GM12878 (cell line): ENCODE measurements at regions not wholly inside any gene's neighbourhood (a gene's known extent, or its start where the extent isn't known, plus 50 kb on each side); places are given as distances from the start of the nearest gene placed in this dataset.

Experiments used
- CBFB ChIP-seq: IDR thresholded peaks from 2 replicates; pipeline ENCODE4 v1.6.1; 2016; ENCODE audit warnings: antibody characterized with exemption, low read depth
- CBX5 ChIP-seq: sonication (generic); IDR thresholded peaks from 2 replicates; pipeline ENCODE4 v1.6.1; 2016; ENCODE audit warnings: low read depth, moderate library complexity, mild to moderate bottlenecking, inconsistent platforms
- FOXK2 ChIP-seq: fragments of 450-650 bp; IDR thresholded peaks from 2 replicates; pipeline ENCODE4 v1.6.1; 2017; ENCODE audit warnings: mild to moderate bottlenecking, moderate library complexity
- IKZF2 ChIP-seq, 2 experiments: fragments of 450-650 bp; IDR thresholded peaks; 2 replicates each; pipeline ENCODE4 v1.6.1; 2017; ENCODE audit warnings: mild to moderate bottlenecking in 2 of 2, moderate library complexity in 2 of 2
- LARP7 ChIP-seq: fragments of 450-650 bp; IDR thresholded peaks from 2 replicates; pipeline ENCODE4 v1.6.1; 2017; ENCODE audit warnings: mild to moderate bottlenecking
- MTA2 ChIP-seq: fragments of 450-650 bp; IDR thresholded peaks from 2 replicates; pipeline ENCODE4 v1.6.1; 2016; ENCODE audit warnings: low read depth, mild to moderate bottlenecking, moderate library complexity
- MTA3 ChIP-seq: IDR thresholded peaks from 2 replicates; pipeline ENCODE4 v1.6.1; 2012; ENCODE audit warnings: low read length, inconsistent platforms, borderline replicate concordance
- NBN ChIP-seq: fragments of 450-650 bp; IDR thresholded peaks from 2 replicates; pipeline ENCODE4 v1.6.1; 2016
- PAX5 ChIP-seq: IDR thresholded peaks from 2 replicates; pipeline ENCODE4 v1.6.1; 2011; ENCODE audit warnings: low read depth, low read length, borderline replicate concordance
- RB1 ChIP-seq: fragments of 450-650 bp; formaldehyde crosslinking; IDR thresholded peaks from 2 replicates; pipeline ENCODE4 v1.6.1; 2017; ENCODE audit warnings: mild to moderate bottlenecking, borderline replicate concordance
- RBBP5 ChIP-seq: fragments of 200-600 bp; sonication (generic); conservative IDR thresholded peaks from 2 replicates; pipeline ENCODE4 v1.6.1; 2016
- SMAD1 ChIP-seq: fragments of 450-650 bp; IDR thresholded peaks from 2 replicates; pipeline ENCODE4 v1.6.1; 2018; ENCODE audit warnings: mild to moderate bottlenecking, low read depth; ENCODE audit not compliant: partially characterized antibody
- TF ChIP-seq, protein P1 (sequence below): IDR thresholded peaks from 2 replicates; pipeline ENCODE4 v1.6.1; 2012; ENCODE audit warnings: low read depth, low read length, improper control_type of control experiment
- TF ChIP-seq, protein P2 (sequence below): fragments of 450-650 bp; IDR thresholded peaks from 2 replicates; pipeline ENCODE4 v1.6.1; 2016; ENCODE audit warnings: mild to moderate bottlenecking
- TF ChIP-seq, protein P3 (sequence below): IDR thresholded peaks from 2 replicates; pipeline ENCODE4 v1.6.1; 2012; ENCODE audit warnings: improper control_type of control experiment, low read depth, low read length; ENCODE audit not compliant: insufficient replicate concordance
- TF ChIP-seq, protein P4 (sequence below): fragments of 450-650 bp; IDR thresholded peaks from 2 replicates; pipeline ENCODE4 v1.6.1; 2018; ENCODE audit warnings: mild to moderate bottlenecking, low read depth, moderate library complexity; ENCODE audit not compliant: partially characterized antibody
- TF ChIP-seq, protein P5 (sequence below): fragments of 450-650 bp; IDR thresholded peaks from 2 replicates; pipeline ENCODE4 v1.6.1; 2016; ENCODE audit warnings: mild to moderate bottlenecking, moderate library complexity, borderline replicate concordance

DNA sequence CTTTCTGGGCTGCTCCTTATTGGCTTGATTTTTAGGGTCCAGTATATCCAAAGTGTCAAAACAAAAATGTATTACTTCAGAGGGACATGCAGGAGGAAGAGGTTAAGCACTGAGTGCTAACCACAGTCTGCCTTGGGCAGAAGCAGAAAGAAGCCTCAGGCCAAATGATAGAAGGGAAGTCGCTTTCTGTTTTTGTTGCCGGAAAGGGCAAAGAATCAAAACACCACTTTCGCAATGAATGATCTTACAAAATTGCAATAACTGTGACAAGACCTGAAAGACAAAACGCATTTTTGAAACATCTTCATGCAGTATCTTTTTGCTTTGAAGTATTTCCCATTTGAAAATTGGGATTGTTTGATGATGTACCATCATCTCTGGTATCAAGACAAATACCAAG lies 70.1 kb upstream of the PICALM start (continued):
- TF ChIP-seq, protein P1, sequence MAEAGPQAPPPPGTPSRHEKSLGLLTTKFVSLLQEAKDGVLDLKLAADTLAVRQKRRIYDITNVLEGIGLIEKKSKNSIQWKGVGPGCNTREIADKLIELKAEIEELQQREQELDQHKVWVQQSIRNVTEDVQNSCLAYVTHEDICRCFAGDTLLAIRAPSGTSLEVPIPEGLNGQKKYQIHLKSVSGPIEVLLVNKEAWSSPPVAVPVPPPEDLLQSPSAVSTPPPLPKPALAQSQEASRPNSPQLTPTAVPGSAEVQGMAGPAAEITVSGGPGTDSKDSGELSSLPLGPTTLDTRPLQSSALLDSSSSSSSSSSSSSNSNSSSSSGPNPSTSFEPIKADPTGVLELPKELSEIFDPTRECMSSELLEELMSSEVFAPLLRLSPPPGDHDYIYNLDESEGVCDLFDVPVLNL = no peak
- TF ChIP-seq, protein P2, sequence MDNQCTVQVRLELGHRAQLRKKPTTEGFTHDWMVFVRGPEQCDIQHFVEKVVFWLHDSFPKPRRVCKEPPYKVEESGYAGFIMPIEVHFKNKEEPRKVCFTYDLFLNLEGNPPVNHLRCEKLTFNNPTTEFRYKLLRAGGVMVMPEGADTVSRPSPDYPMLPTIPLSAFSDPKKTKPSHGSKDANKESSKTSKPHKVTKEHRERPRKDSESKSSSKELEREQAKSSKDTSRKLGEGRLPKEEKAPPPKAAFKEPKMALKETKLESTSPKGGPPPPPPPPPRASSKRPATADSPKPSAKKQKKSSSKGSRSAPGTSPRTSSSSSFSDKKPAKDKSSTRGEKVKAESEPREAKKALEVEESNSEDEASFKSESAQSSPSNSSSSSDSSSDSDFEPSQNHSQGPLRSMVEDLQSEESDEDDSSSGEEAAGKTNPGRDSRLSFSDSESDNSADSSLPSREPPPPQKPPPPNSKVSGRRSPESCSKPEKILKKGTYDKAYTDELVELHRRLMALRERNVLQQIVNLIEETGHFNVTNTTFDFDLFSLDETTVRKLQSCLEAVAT = peak; percentile 22; the same call in 1 of the 2 replicates
- TF ChIP-seq MTA2 (peak; percentile 40), CBX5 (0 out of 2 replicates have a peak, but pooled peaks have one; percentile 52), IKZF2 (IDR thresholded peaks at IDR 0.05) (peak; percentile 69 to 71), RBBP5 (no peak), CBFB (peak; percentile 25; the same call in 1 of the 2 replicates), NBN (peak; percentile 24; the same call in 1 of the 2 replicates), PAX5 (no peak; the same call in 1 of the 2 replicates), FOXK2 (no peak), SMAD1 (no peak), RB1 (no peak), MTA3 (no peak), LARP7 (no peak)
- TF ChIP-seq, protein P3, sequence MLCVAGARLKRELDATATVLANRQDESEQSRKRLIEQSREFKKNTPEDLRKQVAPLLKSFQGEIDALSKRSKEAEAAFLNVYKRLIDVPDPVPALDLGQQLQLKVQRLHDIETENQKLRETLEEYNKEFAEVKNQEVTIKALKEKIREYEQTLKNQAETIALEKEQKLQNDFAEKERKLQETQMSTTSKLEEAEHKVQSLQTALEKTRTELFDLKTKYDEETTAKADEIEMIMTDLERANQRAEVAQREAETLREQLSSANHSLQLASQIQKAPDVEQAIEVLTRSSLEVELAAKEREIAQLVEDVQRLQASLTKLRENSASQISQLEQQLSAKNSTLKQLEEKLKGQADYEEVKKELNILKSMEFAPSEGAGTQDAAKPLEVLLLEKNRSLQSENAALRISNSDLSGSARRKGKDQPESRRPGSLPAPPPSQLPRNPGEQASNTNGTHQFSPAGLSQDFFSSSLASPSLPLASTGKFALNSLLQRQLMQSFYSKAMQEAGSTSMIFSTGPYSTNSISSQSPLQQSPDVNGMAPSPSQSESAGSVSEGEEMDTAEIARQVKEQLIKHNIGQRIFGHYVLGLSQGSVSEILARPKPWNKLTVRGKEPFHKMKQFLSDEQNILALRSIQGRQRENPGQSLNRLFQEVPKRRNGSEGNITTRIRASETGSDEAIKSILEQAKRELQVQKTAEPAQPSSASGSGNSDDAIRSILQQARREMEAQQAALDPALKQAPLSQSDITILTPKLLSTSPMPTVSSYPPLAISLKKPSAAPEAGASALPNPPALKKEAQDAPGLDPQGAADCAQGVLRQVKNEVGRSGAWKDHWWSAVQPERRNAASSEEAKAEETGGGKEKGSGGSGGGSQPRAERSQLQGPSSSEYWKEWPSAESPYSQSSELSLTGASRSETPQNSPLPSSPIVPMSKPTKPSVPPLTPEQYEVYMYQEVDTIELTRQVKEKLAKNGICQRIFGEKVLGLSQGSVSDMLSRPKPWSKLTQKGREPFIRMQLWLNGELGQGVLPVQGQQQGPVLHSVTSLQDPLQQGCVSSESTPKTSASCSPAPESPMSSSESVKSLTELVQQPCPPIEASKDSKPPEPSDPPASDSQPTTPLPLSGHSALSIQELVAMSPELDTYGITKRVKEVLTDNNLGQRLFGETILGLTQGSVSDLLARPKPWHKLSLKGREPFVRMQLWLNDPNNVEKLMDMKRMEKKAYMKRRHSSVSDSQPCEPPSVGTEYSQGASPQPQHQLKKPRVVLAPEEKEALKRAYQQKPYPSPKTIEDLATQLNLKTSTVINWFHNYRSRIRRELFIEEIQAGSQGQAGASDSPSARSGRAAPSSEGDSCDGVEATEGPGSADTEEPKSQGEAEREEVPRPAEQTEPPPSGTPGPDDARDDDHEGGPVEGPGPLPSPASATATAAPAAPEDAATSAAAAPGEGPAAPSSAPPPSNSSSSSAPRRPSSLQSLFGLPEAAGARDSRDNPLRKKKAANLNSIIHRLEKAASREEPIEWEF = no peak
- TF ChIP-seq, protein P4, sequence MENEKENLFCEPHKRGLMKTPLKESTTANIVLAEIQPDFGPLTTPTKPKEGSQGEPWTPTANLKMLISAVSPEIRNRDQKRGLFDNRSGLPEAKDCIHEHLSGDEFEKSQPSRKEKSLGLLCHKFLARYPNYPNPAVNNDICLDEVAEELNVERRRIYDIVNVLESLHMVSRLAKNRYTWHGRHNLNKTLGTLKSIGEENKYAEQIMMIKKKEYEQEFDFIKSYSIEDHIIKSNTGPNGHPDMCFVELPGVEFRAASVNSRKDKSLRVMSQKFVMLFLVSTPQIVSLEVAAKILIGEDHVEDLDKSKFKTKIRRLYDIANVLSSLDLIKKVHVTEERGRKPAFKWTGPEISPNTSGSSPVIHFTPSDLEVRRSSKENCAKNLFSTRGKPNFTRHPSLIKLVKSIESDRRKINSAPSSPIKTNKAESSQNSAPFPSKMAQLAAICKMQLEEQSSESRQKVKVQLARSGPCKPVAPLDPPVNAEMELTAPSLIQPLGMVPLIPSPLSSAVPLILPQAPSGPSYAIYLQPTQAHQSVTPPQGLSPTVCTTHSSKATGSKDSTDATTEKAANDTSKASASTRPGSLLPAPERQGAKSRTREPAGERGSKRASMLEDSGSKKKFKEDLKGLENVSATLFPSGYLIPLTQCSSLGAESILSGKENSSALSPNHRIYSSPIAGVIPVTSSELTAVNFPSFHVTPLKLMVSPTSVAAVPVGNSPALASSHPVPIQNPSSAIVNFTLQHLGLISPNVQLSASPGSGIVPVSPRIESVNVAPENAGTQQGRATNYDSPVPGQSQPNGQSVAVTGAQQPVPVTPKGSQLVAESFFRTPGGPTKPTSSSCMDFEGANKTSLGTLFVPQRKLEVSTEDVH = no peak
- TF ChIP-seq, protein P5, sequence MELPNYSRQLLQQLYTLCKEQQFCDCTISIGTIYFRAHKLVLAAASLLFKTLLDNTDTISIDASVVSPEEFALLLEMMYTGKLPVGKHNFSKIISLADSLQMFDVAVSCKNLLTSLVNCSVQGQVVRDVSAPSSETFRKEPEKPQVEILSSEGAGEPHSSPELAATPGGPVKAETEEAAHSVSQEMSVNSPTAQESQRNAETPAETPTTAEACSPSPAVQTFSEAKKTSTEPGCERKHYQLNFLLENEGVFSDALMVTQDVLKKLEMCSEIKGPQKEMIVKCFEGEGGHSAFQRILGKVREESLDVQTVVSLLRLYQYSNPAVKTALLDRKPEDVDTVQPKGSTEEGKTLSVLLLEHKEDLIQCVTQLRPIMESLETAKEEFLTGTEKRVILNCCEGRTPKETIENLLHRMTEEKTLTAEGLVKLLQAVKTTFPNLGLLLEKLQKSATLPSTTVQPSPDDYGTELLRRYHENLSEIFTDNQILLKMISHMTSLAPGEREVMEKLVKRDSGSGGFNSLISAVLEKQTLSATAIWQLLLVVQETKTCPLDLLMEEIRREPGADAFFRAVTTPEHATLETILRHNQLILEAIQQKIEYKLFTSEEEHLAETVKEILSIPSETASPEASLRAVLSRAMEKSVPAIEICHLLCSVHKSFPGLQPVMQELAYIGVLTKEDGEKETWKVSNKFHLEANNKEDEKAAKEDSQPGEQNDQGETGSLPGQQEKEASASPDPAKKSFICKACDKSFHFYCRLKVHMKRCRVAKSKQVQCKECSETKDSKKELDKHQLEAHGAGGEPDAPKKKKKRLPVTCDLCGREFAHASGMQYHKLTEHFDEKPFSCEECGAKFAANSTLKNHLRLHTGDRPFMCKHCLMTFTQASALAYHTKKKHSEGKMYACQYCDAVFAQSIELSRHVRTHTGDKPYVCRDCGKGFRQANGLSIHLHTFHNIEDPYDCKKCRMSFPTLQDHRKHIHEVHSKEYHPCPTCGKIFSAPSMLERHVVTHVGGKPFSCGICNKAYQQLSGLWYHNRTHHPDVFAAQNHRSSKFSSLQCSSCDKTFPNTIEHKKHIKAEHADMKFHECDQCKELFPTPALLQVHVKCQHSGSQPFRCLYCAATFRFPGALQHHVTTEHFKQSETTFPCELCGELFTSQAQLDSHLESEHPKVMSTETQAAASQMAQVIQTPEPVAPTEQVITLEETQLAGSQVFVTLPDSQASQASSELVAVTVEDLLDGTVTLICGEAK = no peak
